ENCODE measurements at regions not wholly inside any gene's neighbourhood (a gene's known extent, or its start where the extent isn't known, plus 50 kb on each side); places are given as distances from the start of the nearest gene placed in this dataset.

DNA sequence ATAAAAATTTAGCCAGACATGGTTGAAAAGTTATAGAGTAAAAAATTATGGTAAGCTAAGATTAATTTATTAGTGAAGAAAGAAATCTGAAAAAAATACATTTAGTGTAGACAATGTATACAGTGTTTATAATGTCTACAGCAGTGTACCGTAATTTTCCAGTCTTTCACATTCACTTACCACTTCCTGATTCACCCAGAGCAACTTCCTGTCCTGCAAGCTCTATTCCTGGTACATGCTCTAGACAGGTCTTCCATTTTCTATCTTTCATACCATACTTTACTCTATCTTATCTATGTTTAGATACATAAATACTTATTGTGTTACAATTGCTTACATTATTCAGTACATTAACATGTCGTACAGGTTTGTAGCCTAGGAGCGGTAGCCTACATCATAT lies 1387.8 kb upstream of the ATXN8OS start:
- ATAC-seq = no peak
- intact Hi-C loops (cut with micrococcal nuclease; ENCODE audit: unreplicated experiment) = no loop called here
- 37% methylated on average over 3 of the region's 3 CpGs for WGBS (ENCODE audit: insufficient coverage, insufficient replicate concordance, low lambda C conversion rate, missing lambda C conversion rate)

More for the DNA sequence above, 1387.8 kb upstream of the ATXN8OS start:
- Histone ChIP-seq H3K4me1 (ENCODE audit: control insufficient read depth, insufficient read depth, low read length) (no peaks in the 10 kb centered on the region), H3K9ac (ENCODE audit: control insufficient read depth, insufficient read depth, low read length) (no peak overlapping the region), H4K20me1 (ENCODE audit: control insufficient read depth, insufficient read depth) (no peaks in the 10 kb centered on the region), H3K4me2 (ENCODE audit: control insufficient read depth, insufficient read depth) (no peak overlapping the region), H3K79me2 (ENCODE audit: control insufficient read depth, insufficient read depth, low read length) (no peaks in the 10 kb centered on the region), H3K27me3 (replicated peaks in 1 of 2; ENCODE audit: control insufficient read depth in 2 of 2, insufficient read depth in 2 of 2, low read length in 1 of 2) (no peaks in the 10 kb centered on the region), H3K27ac (ENCODE audit: control insufficient read depth, insufficient read depth) (no peak overlapping the region), H3K4me3 (no peak overlapping the region), H2AFZ (ENCODE audit: control insufficient read depth, low read depth, low read length) (no peak overlapping the region), H3K36me3 (ENCODE audit: control insufficient read depth in 2 of 2, insufficient read depth in 2 of 2, low read length in 1 of 2) (no peaks in the 10 kb centered on the region), H3K9me3 (replicated peaks; ENCODE audit: control insufficient read depth, insufficient read depth, low read length) (no peaks in the 10 kb centered on the region)
- DNase-seq (ENCODE audit: low read depth, low spot score) = no peak
- in situ Hi-C loops (cut with MboI) = no loop called here
- no TSS peak for BruUV-seq (replicated peaks)
- POLR2A ChIA-PET = no interaction called here
- CTCF ChIA-PET = no interaction called here
- no peak for FAIRE-seq
- SMC1A ChIA-PET (ENCODE audit: uncharacterized antibody, unreplicated experiment) = interaction anchor here (1.1 to 1.9 kb wide), 3 partner anchors 10 to 27 kb away, joined by 3 to 8 read pairs (median 4); no protein-coding TSS in a partner anchor
- RAD21 ChIA-PET (ENCODE audit: unreplicated experiment) = no interaction called here
- TF ChIP-seq RUNX3 (IDR thresholded peaks at IDR 0.05; ENCODE audit: low read length) (no peak), NR2C2 (IDR thresholded peaks at IDR 0.05; ENCODE audit: borderline replicate concordance, control insufficient read depth, insufficient read length, low read depth) (no peak), RAD51 (IDR thresholded peaks at IDR 0.05) (no peak), MYB (IDR thresholded peaks at IDR 0.05; ENCODE audit: borderline replicate concordance, low read depth, low read length) (no peak), NR2C1 (IDR thresholded peaks at IDR 0.05) (no peak), SP1 (IDR thresholded peaks at IDR 0.05; ENCODE audit: low read depth, low read length) (no peak), ETV6 (conservative IDR thresholded peaks at IDR 0.05 in 1 of 2, IDR thresholded peaks at IDR 0.05 in 1 of 2; ENCODE audit: borderline replicate concordance in 1 of 2, low read depth in 1 of 2) (no peak), NBN (IDR thresholded peaks at IDR 0.05) (no peak), STAT1 (conservative IDR thresholded peaks at IDR 0.05) (no peak), SMAD5 (IDR thresholded peaks at IDR 0.05; ENCODE audit: low read depth) (no peak)
- TF ChIP-seq, protein P1, sequence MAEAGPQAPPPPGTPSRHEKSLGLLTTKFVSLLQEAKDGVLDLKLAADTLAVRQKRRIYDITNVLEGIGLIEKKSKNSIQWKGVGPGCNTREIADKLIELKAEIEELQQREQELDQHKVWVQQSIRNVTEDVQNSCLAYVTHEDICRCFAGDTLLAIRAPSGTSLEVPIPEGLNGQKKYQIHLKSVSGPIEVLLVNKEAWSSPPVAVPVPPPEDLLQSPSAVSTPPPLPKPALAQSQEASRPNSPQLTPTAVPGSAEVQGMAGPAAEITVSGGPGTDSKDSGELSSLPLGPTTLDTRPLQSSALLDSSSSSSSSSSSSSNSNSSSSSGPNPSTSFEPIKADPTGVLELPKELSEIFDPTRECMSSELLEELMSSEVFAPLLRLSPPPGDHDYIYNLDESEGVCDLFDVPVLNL (IDR thresholded peaks at IDR 0.05; ENCODE audit: low read depth, low read length) = no peak
- TF ChIP-seq, protein P2, sequence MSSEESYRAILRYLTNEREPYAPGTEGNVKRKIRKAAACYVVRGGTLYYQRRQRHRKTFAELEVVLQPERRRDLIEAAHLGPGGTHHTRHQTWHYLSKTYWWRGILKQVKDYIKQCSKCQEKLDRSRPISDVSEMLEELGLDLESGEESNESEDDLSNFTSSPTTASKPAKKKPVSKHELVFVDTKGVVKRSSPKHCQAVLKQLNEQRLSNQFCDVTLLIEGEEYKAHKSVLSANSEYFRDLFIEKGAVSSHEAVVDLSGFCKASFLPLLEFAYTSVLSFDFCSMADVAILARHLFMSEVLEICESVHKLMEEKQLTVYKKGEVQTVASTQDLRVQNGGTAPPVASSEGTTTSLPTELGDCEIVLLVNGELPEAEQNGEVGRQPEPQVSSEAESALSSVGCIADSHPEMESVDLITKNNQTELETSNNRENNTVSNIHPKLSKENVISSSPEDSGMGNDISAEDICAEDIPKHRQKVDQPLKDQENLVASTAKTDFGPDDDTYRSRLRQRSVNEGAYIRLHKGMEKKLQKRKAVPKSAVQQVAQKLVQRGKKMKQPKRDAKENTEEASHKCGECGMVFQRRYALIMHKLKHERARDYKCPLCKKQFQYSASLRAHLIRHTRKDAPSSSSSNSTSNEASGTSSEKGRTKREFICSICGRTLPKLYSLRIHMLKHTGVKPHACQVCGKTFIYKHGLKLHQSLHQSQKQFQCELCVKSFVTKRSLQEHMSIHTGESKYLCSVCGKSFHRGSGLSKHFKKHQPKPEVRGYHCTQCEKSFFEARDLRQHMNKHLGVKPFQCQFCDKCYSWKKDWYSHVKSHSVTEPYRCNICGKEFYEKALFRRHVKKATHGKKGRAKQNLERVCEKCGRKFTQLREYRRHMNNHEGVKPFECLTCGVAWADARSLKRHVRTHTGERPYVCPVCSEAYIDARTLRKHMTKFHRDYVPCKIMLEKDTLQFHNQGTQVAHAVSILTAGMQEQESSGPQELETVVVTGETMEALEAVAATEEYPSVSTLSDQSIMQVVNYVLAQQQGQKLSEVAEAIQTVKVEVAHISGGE (CRISPR knock-in tag; IDR thresholded peaks at IDR 0.05) = no peak
- TF ChIP-seq, protein P3, sequence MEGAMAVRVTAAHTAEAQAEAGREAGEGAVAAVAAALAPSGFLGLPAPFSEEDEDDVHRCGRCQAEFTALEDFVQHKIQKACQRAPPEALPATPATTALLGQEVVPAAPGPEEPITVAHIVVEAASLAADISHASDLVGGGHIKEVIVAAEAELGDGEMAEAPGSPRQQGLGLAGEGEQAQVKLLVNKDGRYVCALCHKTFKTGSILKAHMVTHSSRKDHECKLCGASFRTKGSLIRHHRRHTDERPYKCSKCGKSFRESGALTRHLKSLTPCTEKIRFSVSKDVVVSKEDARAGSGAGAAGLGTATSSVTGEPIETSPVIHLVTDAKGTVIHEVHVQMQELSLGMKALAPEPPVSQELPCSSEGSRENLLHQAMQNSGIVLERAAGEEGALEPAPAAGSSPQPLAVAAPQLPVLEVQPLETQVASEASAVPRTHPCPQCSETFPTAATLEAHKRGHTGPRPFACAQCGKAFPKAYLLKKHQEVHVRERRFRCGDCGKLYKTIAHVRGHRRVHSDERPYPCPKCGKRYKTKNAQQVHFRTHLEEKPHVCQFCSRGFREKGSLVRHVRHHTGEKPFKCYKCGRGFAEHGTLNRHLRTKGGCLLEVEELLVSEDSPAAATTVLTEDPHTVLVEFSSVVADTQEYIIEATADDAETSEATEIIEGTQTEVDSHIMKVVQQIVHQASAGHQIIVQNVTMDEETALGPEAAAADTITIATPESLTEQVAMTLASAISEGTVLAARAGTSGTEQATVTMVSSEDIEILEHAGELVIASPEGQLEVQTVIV (IDR thresholded peaks at IDR 0.05; ENCODE audit: borderline replicate concordance, partially characterized antibody) = no peak
